Mesenchymal stem cell (in vitro differentiated cells and primary cell): ENCODE measurements at regions not wholly inside any gene's neighbourhood (a gene's known extent, or its start where the extent isn't known, plus 50 kb on each side); places are given as distances from the start of the nearest gene placed in this dataset.
"Not testable (repeated sequence)": the region's sequence is repeated elsewhere in the genome, so short reads cannot be mapped to it uniquely, and the experiment has no call there.

Experiments
- DNase-seq: peaks from one replicate; pipeline ENCODE4 v3.0.0-alpha.2; 2013
- H2AFZ ChIP-seq: one replicate; pipeline ENCODE4 v1.6.1; 2013; ENCODE audit warnings: low read depth, mild to moderate bottlenecking, control low read depth, inconsistent platforms, low read length, moderate library complexity
- H2AK5ac ChIP-seq: 2 replicates; pipeline ENCODE4 v1.6.1; 2013; ENCODE audit warnings: low read length, moderate library complexity, mild to moderate bottlenecking, inconsistent platforms; ENCODE audit not compliant: severe bottlenecking
- H2BK120ac ChIP-seq: one replicate; pipeline ENCODE4 v1.6.1; 2013; ENCODE audit warnings: low read depth, mild to moderate bottlenecking, inconsistent platforms, low read length, moderate library complexity
- H2BK12ac ChIP-seq, 2 experiments: one replicate each; pipeline ENCODE4 v1.6.1; 2013; ENCODE audit warnings: inconsistent platforms in 2 of 2, low read length in 2 of 2, mild to moderate bottlenecking in 2 of 2, moderate library complexity in 2 of 2, control low read depth in 1 of 2
- H2BK15ac ChIP-seq: one replicate; pipeline ENCODE4 v1.6.1; 2013; ENCODE audit warnings: mild to moderate bottlenecking, low read depth, inconsistent platforms; ENCODE audit not compliant: poor library complexity, severe bottlenecking
- H2BK5ac ChIP-seq: 2 replicates; pipeline ENCODE4 v1.6.1; 2013; ENCODE audit warnings: low read depth, mild to moderate bottlenecking, low read length, control low read depth, inconsistent platforms; ENCODE audit not compliant: poor library complexity, severe bottlenecking
- H3K14ac ChIP-seq, 2 experiments: one replicate each; pipeline ENCODE4 v1.6.1; 2013; ENCODE audit warnings: inconsistent platforms in 2 of 2, low read length in 2 of 2, control low read depth in 1 of 2, mild to moderate bottlenecking in 1 of 2, moderate library complexity in 1 of 2
- H3K18ac ChIP-seq, 2 experiments: one replicate each; pipeline ENCODE4 v1.6.1; 2013; ENCODE audit warnings: inconsistent platforms in 2 of 2, low read length in 2 of 2, control low read depth in 1 of 2, low read depth in 1 of 2, mild to moderate bottlenecking in 1 of 2
- H3K23ac ChIP-seq, 2 experiments: one replicate each; pipeline ENCODE4 v1.6.1; 2013; ENCODE audit warnings: inconsistent platforms in 2 of 2, low read length in 2 of 2, mild to moderate bottlenecking in 2 of 2, moderate library complexity in 2 of 2, control low read depth in 1 of 2
- H3K27ac ChIP-seq: 2 replicates; pipeline ENCODE4 v1.5.1; 2013; ENCODE audit warnings: mild to moderate bottlenecking, moderate library complexity, low read length, control low read depth, inconsistent platforms; ENCODE audit not compliant: poor library complexity, severe bottlenecking
- H3K27me3 ChIP-seq, 2 experiments: 2 replicates each; pipeline versions ENCODE4 v1.6.1 to v1.7.0; 2013; ENCODE audit warnings: low read length in 2 of 2, mild to moderate bottlenecking in 2 of 2, moderate library complexity in 2 of 2, control low read depth in 1 of 2, inconsistent platforms in 1 of 2; ENCODE audit not compliant: control insufficient read depth in 1 of 2, insufficient read depth in 1 of 2
- H3K36me3 ChIP-seq, 2 experiments: 2 replicates each; pipeline versions ENCODE4 v1.6.1 to v1.7.0; 2013; ENCODE audit warnings: low read length in 2 of 2, control low read depth in 1 of 2, inconsistent platforms in 1 of 2, low read depth in 1 of 2, mild to moderate bottlenecking in 1 of 2; ENCODE audit not compliant: insufficient read depth in 2 of 2, control insufficient read depth in 1 of 2
- H3K4ac ChIP-seq, 2 experiments: one replicate each; pipeline ENCODE4 v1.6.1; 2013; ENCODE audit warnings: inconsistent platforms in 2 of 2, low read length in 2 of 2, mild to moderate bottlenecking in 2 of 2, moderate library complexity in 2 of 2, control low read depth in 1 of 2, low read depth in 1 of 2
- H3K4me1 ChIP-seq: 2 replicates; pipeline ENCODE4 v1.6.1; 2013; ENCODE audit warnings: low read depth, low read length, control low read depth; ENCODE audit not compliant: control insufficient read depth, insufficient read depth
- H3K4me2 ChIP-seq: 2 replicates; pipeline ENCODE4 v1.6.1; 2013; ENCODE audit warnings: low read length, mild to moderate bottlenecking, inconsistent platforms; ENCODE audit not compliant: poor library complexity, severe bottlenecking
- H3K4me3 ChIP-seq, 2 experiments: 2 replicates each; pipeline versions ENCODE4 v1.5.1 to v1.7.0; 2013; ENCODE audit warnings: low read length in 2 of 2, mild to moderate bottlenecking in 2 of 2, control low read depth in 1 of 2, low read depth in 1 of 2; ENCODE audit not compliant: insufficient read depth in 1 of 2
- H3K79me1 ChIP-seq: replicated peaks from 2 replicates; pipeline ENCODE4 v1.6.1; 2013; ENCODE audit warnings: mild to moderate bottlenecking, control low read depth, low read length, inconsistent platforms; ENCODE audit not compliant: poor library complexity, severe bottlenecking
- H3K9ac ChIP-seq: 2 replicates; pipeline ENCODE4 v1.7.0; 2013; ENCODE audit warnings: mild to moderate bottlenecking, low read length, moderate library complexity
- H3K9me3 ChIP-seq: 2 replicates; pipeline ENCODE4 v1.7.0; 2013; ENCODE audit warnings: mild to moderate bottlenecking, low read length; ENCODE audit not compliant: control insufficient read depth
- H4K8ac ChIP-seq: one replicate; pipeline ENCODE4 v1.6.1; 2013; ENCODE audit warnings: inconsistent platforms, mild to moderate bottlenecking, low read length, moderate library complexity
- H4K91ac ChIP-seq: one replicate; pipeline ENCODE4 v1.6.1; 2013; ENCODE audit warnings: mild to moderate bottlenecking, low read length, inconsistent platforms
- WGBS: methylation state at CpG from one replicate; pipeline ENCODE4 v1.1.7; 2013; ENCODE audit warnings: mixed read lengths; 5-methylcytosine and 5-hydroxymethylcytosine counted together

DNA sequence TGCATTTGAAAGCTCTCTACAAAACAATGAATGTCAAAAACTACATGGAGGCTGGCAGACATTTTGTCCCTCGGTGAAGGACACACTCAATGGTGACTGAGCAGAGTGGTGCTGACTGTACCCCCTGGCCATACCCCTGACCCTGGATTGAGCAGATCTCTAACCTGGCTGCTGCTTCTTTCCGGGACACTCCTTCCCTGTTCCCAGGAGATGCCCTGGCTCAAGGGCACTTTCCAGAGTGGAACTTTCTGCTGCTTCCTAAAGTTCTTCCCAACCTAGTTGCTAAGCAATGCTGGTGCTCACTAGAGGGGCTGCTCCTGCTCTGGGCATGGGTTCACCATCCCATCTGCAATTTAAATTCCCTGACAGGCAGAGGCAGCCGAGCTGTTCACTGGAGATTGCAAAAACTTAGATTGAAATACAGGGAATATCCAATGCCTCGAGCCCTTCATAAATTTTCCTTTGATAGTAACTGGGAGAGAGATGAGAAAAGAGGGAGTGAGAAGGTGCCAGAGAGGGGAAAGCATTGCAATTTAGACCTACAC is 384.3 kb upstream of the PODXL start:
- H2BK5ac ChIP-seq, result no peak overlapping the region
- H3K14ac ChIP-seq, result no peak overlapping the region
- no peak overlapping the region for H2AK5ac ChIP-seq
- H3K23ac ChIP-seq, result no peak overlapping the region
- no peak overlapping the region for H3K4ac ChIP-seq
- H2BK120ac ChIP-seq, result no peak overlapping the region
- H3K4me1 ChIP-seq, result peaks cover 3% of the 10 kb centered on the region
- no peaks in the 10 kb centered on the region for H3K36me3 ChIP-seq
- no peak overlapping the region for H3K9ac ChIP-seq
- H3K27ac ChIP-seq, result no peak overlapping the region
- no peak overlapping the region for H4K8ac ChIP-seq
- WGBS, result 84% methylated on average over 4 of the region's 4 CpGs
- no peak overlapping the region for H4K91ac ChIP-seq
- H2AFZ ChIP-seq, result no peak overlapping the region
- H2BK12ac ChIP-seq, result no peak overlapping the region
- DNase-seq, result no peak
- H3K9me3 ChIP-seq, result no peaks in the 10 kb centered on the region
- no peaks in the 10 kb centered on the region for H3K79me1 ChIP-seq
- no peak overlapping the region for H3K4me3 ChIP-seq
- peaks cover 27 to 84% of the 10 kb centered on the region in 2 experiments for H3K27me3 ChIP-seq
- H3K18ac ChIP-seq, result no peak overlapping the region
- H3K4me2 ChIP-seq, result no peak overlapping the region
- H2BK15ac ChIP-seq, result no peak overlapping the region

DNA sequence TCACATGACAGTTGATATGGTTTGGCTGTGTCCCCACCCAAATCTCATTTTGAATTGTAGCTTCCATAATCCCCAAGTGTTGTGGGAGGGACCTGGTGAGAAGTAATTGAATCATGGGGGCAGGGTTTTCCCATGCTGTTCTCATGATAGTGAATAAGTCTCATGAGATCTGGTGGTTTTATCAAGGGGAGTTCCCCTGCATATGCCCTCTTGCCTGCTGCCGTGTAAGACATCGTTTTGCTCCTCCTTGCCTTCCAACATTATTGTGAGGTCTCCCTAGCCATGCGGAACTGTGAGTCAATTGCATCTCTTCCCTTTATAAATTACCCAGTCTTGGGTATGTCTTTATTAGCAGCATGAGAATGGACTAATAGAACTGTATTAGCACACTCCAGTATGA is 382.4 kb upstream of the PODXL start:
- H3K9ac ChIP-seq, H4K91ac ChIP-seq, H3K9me3 ChIP-seq, H3K79me1 ChIP-seq, H4K8ac ChIP-seq, H2AFZ ChIP-seq, H3K18ac ChIP-seq, H2BK5ac ChIP-seq, H3K27ac ChIP-seq, H3K4me1 ChIP-seq, H3K23ac ChIP-seq, H3K36me3 ChIP-seq, H3K4me2 ChIP-seq, H2BK15ac ChIP-seq, H3K4ac ChIP-seq, H3K14ac ChIP-seq, H3K4me3 ChIP-seq, H2BK12ac ChIP-seq, H2BK120ac ChIP-seq, H2AK5ac ChIP-seq, DNase-seq: not testable (repeated sequence)
- 75% methylated on average over 2 of the region's 3 CpGs for WGBS
- peaks cover 11 to 85% of the 10 kb centered on the region in 2 experiments for H3K27me3 ChIP-seq

DNA sequence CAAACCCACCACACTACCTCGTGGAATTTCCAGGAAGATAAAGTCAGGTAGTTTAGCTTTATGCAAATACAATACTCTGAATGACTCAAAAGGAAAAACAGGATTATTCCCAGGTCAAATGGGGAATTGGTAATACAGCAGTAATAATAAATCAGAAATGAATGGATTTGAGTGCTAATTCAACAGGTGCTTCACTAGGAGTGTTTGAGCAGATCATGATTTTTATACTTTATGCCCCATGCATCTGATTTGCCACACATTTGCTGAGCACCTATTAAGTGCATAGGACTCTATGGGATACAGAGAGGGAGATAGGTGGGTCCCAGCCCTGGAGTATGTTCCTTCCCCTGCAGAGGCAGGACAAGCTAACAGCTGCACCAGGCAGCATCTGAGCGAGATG is 381.4 kb upstream of the PODXL start:
- Histone ChIP-seq H3K27me3 (peaks cover 3 to 84% of the 10 kb centered on the region in 2 experiments), H3K4me1 (no peaks in the 10 kb centered on the region), H2AFZ (no peak overlapping the region), H2BK5ac (no peak overlapping the region), H3K27ac (no peak overlapping the region), H3K36me3 (no peaks in the 10 kb centered on the region), H3K9ac (no peak overlapping the region), H3K4me3 (no peak overlapping the region), H3K18ac (no peak overlapping the region), H3K14ac (no peak overlapping the region), H2BK120ac (no peak overlapping the region), H4K8ac (no peak overlapping the region), H3K23ac (no peak overlapping the region), H2BK15ac (no peak overlapping the region), H3K4ac (no peak overlapping the region), H3K4me2 (no peak overlapping the region), H3K79me1 (no peaks in the 10 kb centered on the region), H4K91ac (no peak overlapping the region), H3K9me3 (no peaks in the 10 kb centered on the region), H2BK12ac (no peak overlapping the region), H2AK5ac (no peak overlapping the region)
- no peak for DNase-seq
- 55% methylated on average over 1 of the region's 2 CpGs for WGBS

DNA sequence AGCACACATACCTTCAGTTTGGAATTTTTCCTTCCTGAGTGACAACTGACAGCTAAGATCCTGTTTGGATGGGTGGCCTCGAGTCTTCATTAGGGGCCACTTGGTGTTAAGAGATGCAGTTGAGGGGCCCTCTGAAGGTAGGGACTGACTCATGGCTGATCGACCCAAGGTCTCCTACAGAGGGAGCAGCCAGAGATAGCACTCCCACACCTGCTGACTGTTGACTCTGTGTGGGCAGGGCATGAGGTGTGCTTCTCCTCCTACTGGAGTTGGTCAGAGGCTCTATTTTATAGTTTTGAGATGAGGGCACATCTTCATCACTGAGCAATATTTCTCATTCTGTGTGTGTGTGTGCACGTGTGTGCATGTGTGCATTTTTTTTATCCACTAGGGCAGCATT is 378.8 kb upstream of the PODXL start:
- H2BK12ac ChIP-seq, result no peak overlapping the region
- no peak overlapping the region for H4K91ac ChIP-seq
- H3K4me3 ChIP-seq, result no peak overlapping the region
- DNase-seq, result no peak
- no peaks in the 10 kb centered on the region for H3K79me1 ChIP-seq
- H2AK5ac ChIP-seq, result no peak overlapping the region
- 54% methylated on average over 3 of the region's 3 CpGs for WGBS
- H2BK5ac ChIP-seq, result no peak overlapping the region
- no peak overlapping the region for H3K27ac ChIP-seq
- peaks cover 0 to 83% of the 10 kb centered on the region in 2 experiments for H3K27me3 ChIP-seq
- no peak overlapping the region for H3K18ac ChIP-seq
- no peak overlapping the region for H3K23ac ChIP-seq
- no peak overlapping the region for H2BK15ac ChIP-seq
- H4K8ac ChIP-seq, result no peak overlapping the region
- no peaks in the 10 kb centered on the region for H3K4me1 ChIP-seq
- no peak overlapping the region for H3K14ac ChIP-seq
- no peak overlapping the region for H3K9ac ChIP-seq
- H2BK120ac ChIP-seq, result no peak overlapping the region
- no peak overlapping the region for H2AFZ ChIP-seq
- no peaks in the 10 kb centered on the region for H3K36me3 ChIP-seq
- H3K4ac ChIP-seq, result no peak overlapping the region
- no peaks in the 10 kb centered on the region for H3K9me3 ChIP-seq
- no peak overlapping the region for H3K4me2 ChIP-seq
